ENCODE measurements at regions not wholly inside any gene's neighbourhood (a gene's known extent, or its start where the extent isn't known, plus 50 kb on each side); places are given as distances from the start of the nearest gene placed in this dataset.

GRCh38 chr3:42033741-42034140 is 57.4 kb upstream of the TRAK1 start:
- Mint-ChIP-seq H3K36me3 (ENCODE audit: insufficient read depth, unreplicated experiment) (no peaks in the 10 kb centered on the region), H3K4me1 (ENCODE audit: insufficient read depth, unreplicated experiment) (peaks cover 69% of the 10 kb centered on the region), H3K9me3 (ENCODE audit: unreplicated experiment) (no peaks in the 10 kb centered on the region), H3K4me3 (ENCODE audit: unreplicated experiment) (no peak overlapping the region), H3K27ac (ENCODE audit: low read depth, unreplicated experiment) (peak overlapping the region; percentile 52), H3K27me3 (ENCODE audit: insufficient read depth, unreplicated experiment) (no peaks in the 10 kb centered on the region)
- no peak for TF ChIP-seq CTCF (IDR thresholded peaks at IDR 0.05; ENCODE audit: unreplicated experiment)
- no peak for DNase-seq (ENCODE audit: unreplicated experiment)
- CTCF ChIA-PET, result no interaction called here
- POLR2A ChIA-PET, result interaction anchor here (1.2 to 1.5 kb wide), 2 partner anchors 29 to 36 kb away, joined by 3 to 9 read pairs; no protein-coding TSS in a partner anchor
- intact Hi-C loops (cut with micrococcal nuclease), result no loop called here
- no TSS peak for BruUV-seq (replicated peaks)

GRCh38 chr3:42032693-42033349 is 58.3 kb upstream of the TRAK1 start:
- Mint-ChIP-seq H3K4me3 (ENCODE audit: unreplicated experiment) (no peak overlapping the region), H3K36me3 (ENCODE audit: insufficient read depth, unreplicated experiment) (no peaks in the 10 kb centered on the region), H3K4me1 (ENCODE audit: insufficient read depth, unreplicated experiment) (peaks cover 75% of the 10 kb centered on the region), H3K9me3 (ENCODE audit: unreplicated experiment) (no peaks in the 10 kb centered on the region), H3K27ac (ENCODE audit: low read depth, unreplicated experiment) (peak overlapping the region; percentile 52), H3K27me3 (ENCODE audit: insufficient read depth, unreplicated experiment) (no peaks in the 10 kb centered on the region)
- POLR2A ChIA-PET, result interaction anchor here (0.7 to 1.5 kb wide), 4 partner anchors 11 to 1058 kb away, joined by 3 to 9 read pairs (median 3); no protein-coding TSS in a partner anchor
- no peak for TF ChIP-seq CTCF (IDR thresholded peaks at IDR 0.05; ENCODE audit: unreplicated experiment)
- CTCF ChIA-PET, result no interaction called here
- no TSS peak for BruUV-seq (replicated peaks)
- intact Hi-C loops (cut with micrococcal nuclease), result no loop called here
- DNase-seq (ENCODE audit: unreplicated experiment), result peak; percentile 88

GRCh38 chr3:42031808-42032480 is 59.2 kb upstream of the TRAK1 start:
- ChIA-PET CTCF (interaction anchor here (1.7 kb wide), 1 partner anchor 11 kb away, joined by 4 read pairs; no protein-coding TSS in a partner anchor), POLR2A (interaction anchor here (0.6 to 3.2 kb wide), 5 partner anchors 11 to 29 kb away, joined by 3 to 8 read pairs (median 3); no protein-coding TSS in a partner anchor)
- H3K27me3 Mint-ChIP-seq (ENCODE audit: insufficient read depth, unreplicated experiment), result no peaks in the 10 kb centered on the region
- no TSS peak for BruUV-seq (replicated peaks)
- TF ChIP-seq CTCF (IDR thresholded peaks at IDR 0.05; ENCODE audit: unreplicated experiment), result no peak
- H3K4me1 Mint-ChIP-seq (ENCODE audit: insufficient read depth, unreplicated experiment), result peaks cover 66% of the 10 kb centered on the region
- no peaks in the 10 kb centered on the region for H3K36me3 Mint-ChIP-seq (ENCODE audit: insufficient read depth, unreplicated experiment)
- no peak for DNase-seq (ENCODE audit: unreplicated experiment)
- no peaks in the 10 kb centered on the region for H3K9me3 Mint-ChIP-seq (ENCODE audit: unreplicated experiment)
- intact Hi-C loops (cut with micrococcal nuclease), result no loop called here
- no peak overlapping the region for H3K4me3 Mint-ChIP-seq (ENCODE audit: unreplicated experiment)
- H3K27ac Mint-ChIP-seq (ENCODE audit: low read depth, unreplicated experiment), result peak overlapping the region; percentile 52

- Mint-ChIP-seq H3K27me3 (ENCODE audit: insufficient read depth, unreplicated experiment) (no peaks in the 10 kb centered on the region), H3K4me1 (ENCODE audit: insufficient read depth, unreplicated experiment) (peaks cover 53% of the 10 kb centered on the region), H3K36me3 (ENCODE audit: insufficient read depth, unreplicated experiment) (no peaks in the 10 kb centered on the region), H3K27ac (ENCODE audit: low read depth, unreplicated experiment) (peak overlapping the region; percentile 83), H3K4me3 (ENCODE audit: unreplicated experiment) (no peak overlapping the region), H3K9me3 (ENCODE audit: unreplicated experiment) (no peaks in the 10 kb centered on the region)
- intact Hi-C loops (cut with micrococcal nuclease), result no loop called here
- ChIA-PET POLR2A (no interaction called here), CTCF (interaction anchor here (0.8 to 1.7 kb wide), 2 partner anchors 72 to 329 kb away, joined by 3 to 5 read pairs; no protein-coding TSS in a partner anchor)
- TF ChIP-seq CTCF (IDR thresholded peaks at IDR 0.05; ENCODE audit: unreplicated experiment), result no peak
- BruUV-seq (replicated peaks), result no TSS peak
- DNase-seq (ENCODE audit: unreplicated experiment), result no peak
Observed at GRCh38 chr3:42028474-42028873, 62.7 kb upstream of the TRAK1 start.

All from MCF 10A (cell line).